NCI-H524 (cell line): ENCODE measurements at regions not wholly inside any gene's neighbourhood (a gene's known extent, or its start where the extent isn't known, plus 50 kb on each side); places are given as distances from the start of the nearest gene placed in this dataset.
"Not testable (repeated sequence)": the region's sequence is repeated elsewhere in the genome, so short reads cannot be mapped to it uniquely, and the experiment has no call there.

ENCODE experiments used
- DNase-seq, 2 experiments: peaks; one replicate each; lab custom pipeline; 2025; lab: John Stamatoyannopoulos, UW

DNA sequence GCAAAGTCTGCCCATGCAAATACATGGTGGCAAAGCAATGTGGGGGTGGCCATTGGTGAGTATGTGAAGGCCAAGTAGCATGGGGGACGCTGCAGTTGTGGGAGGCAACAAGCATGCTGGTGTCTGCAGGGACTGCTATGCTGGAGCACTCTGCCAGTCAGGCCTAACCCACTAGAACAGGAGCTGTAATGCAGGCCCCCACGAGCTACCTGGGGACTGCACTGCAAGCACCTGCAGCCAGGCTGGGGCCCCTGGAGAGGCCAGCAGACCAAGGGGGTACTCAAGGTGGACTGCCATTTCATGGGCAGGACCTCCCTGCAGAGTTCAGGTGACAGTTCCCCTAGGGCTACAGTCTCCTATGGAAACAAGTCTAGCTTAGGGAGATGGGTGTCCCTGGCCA lies 183.8 kb upstream of the PDE4D start:
- no peak for DNase-seq

DNA sequence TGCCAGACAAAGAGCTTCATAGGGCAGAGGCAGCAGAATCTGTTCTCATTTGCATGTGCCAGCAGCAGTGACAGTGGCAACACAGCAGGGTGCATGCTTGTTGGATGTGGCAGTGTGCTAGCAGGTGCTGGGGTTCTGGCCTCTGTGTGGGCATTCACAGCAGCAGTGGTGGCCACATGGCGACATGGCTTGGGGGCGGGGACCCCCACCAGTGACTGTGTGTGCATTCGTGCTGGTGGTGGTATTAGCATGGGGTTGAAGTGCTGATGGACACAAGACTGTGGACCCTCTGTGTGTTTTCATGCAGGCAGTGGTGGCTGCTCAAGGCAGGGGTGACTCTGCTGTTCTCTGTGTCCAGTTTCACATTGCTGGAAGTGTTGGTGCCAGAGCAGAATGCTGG lies 183.2 kb upstream of the PDE4D start:
- DNase-seq = no peak

DNA sequence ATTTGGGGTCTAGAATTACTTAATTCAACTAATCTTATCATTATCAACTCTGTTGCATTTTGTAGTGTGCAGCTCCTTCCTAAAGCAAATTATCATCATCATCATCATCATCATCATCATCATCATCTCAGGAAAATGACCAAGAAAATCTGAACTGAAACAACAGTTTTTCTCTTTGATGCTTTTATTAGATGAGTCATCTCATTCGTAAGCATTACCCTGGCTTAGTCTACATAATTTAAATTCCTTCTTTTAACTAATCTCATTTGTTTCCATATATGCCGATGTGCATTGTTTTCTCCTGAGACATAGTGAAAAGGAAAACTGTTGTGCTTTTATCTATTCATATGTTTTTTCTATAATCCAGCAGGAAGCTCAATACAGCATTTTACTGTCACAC lies 173.0 kb upstream of the PDE4D start:
- DNase-seq = no peak

DNA sequence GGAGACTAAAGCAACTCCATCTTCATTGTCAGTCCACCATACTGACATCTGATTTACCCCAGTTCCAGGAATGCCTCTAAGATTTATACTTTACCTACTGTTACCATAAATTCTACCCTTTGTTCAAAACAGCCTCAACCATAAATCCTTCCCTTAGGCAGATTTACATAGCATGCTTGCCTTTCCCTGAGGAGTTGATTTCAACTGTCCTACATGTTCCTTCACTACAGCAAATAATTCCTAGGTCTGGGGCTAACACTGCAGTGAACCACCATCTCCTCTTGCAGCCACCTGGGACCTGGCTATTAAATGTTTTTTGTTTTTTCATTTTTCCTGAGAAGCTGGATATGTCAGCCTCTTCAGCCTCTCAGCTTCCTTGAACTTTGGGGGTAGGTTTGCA lies 166.9 kb upstream of the PDE4D start:
- no peak for DNase-seq

DNA sequence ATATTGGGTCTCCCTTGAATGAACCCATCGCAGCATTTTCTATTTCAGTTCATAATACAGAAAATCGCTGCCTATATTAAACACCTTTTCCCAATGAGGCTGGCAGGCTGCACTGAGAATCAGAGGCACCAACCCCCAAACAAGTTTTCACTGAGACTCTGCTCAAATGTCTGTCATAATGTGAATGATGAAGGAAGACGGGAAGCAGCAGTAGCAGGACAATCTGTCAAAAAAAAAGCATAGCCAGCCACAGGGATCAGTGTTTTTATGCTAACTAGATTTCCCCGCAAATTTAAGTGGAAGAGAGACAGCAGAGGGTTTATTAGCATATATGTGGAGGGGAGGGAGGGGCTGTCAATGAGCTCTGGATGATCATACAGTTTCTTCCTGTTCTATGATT lies 162.7 kb upstream of the PDE4D start:
- no peak for DNase-seq

DNA sequence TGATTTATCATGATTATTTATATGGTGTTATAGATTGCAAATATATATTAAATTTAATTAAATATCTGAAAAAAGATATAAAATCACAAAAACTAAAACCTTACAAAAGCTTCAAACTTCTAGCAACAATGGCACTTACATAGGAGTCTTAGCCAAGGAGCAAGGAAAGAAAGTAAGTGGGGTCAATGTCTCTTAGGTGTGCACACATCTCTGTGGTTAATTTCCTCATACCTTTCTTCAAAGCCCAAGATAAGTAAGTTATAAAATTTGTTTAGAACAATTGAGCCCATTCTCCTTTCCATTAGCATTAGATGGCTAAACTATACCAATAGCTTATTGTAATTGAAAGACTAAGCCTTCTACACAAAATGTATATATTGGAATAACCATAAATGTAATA lies 161.6 kb upstream of the PDE4D start:
- no peak for DNase-seq

DNA sequence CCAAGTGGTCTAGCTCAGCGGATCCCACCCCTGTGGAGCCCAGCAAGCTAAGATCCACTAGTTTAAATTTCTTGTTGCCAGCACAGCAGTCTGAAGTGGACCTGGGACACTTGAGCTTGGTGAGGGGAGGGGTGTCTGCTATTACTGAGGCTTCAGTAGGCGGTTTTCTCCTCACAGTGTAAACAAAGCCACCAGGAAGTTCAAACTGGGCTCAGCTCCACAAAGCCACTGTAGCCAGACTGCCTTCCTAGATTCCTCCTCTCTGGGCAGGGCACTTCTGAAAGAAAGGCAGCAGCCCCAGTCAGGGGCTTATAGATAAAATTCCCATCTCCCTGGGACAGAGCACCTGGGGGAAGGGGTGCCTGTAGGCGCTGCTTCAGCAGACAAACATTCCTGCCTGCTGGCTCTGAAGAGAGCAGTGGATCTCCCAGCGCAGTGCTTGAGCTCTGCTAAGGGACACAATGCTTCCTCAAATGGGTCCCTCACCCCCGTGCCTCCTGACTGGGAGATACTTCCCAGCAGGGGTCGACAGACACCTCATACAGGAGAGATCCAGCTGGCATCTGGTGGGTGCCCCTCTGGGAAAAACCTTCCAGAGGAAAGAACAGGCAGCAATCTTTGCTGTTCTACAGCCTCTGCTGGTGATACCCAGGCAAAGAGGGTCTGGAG lies 148.6 kb upstream of the PDE4D start:
- not testable (repeated sequence) for DNase-seq

DNA sequence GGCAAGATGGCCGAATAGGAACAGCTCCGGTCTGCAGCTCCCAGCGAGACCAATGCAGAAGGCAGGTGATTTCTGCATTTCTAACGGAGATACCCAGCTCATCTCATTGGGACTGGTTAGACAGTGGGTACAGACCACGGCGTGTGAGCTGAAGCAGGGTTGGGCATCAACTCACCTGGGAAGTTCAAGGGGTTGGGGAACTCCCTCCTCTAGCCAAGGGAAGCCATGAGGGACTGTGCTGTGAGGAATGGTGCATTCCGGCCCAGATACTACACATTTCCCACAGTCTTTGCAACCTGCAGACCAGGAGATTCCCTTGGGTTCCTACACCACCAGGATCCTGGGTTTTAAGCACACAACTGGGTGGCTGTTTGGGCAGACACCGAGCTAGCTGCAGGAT lies 148.0 kb upstream of the PDE4D start:
- not testable (repeated sequence) for DNase-seq

DNA sequence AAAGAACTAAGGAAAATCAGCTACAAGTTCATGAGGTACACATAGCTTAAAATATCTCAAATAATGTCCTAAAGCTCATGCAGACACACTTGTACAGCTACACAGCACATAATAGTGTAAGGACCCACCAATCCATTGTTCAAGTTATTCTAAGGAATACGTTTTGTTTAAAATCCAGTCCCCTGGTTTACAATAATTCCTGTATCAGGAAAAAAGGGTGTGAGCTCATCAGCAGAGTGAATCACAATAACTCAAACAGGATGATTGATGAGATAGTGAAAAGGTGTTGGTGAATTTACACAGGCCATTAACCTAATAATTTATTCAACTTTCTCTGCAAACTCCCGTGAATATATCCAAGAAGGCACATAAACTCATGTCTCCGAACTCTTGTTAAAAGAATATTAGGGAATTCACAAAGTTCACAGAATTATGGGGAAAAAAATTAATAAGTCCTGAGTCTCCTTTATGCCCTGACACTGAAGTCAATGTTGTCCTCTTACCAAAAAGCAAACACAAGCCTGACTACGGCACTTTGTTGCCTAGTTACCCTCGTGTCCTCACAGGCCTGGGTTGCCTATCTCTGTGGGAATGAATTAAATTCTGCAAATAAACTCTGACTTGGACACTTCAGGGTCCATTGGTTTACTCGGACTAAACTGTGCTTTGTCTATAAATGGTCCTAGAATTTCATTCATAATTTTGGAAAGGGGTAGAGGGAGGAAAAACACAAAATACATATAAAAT lies 142.8 kb upstream of the PDE4D start:
- DNase-seq = no peak

DNA sequence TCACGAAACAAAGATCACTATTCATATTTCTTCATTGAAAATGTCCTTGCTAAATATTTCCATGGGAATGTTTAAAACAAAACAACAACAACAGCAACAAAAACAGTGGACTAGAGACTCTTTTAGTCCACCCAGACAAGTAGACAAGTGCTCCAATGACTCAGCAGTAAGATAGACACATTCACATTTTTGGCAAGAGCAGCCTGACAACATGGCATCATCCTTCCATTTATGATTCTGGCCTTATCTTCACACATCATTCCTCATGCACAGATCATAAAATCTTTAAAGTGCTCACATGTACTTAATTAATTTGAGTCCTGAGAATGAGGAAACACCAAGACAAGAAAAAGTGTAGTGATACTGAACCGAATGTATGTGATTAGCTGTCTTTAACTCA lies 132.6 kb upstream of the PDE4D start:
- DNase-seq = no peak

DNA sequence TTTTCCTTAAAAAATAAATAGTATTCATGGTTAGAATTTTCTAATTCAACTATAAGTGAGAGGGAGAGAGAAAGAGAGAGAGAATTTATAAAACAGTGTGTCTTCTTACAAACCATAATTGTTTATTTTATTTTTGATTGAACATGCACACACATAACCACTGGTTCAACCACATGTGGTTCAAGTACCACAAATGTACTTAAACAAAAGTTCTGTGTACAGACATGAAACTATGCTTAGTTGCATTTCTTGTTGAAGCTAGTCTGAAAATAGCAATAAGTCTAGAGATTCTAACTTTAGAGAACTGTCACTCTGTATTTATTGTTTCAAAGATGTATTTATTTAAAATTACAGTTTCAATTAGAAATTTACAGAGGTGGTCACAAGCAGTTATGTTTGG lies 130.6 kb upstream of the PDE4D start:
- no peak for DNase-seq

DNA sequence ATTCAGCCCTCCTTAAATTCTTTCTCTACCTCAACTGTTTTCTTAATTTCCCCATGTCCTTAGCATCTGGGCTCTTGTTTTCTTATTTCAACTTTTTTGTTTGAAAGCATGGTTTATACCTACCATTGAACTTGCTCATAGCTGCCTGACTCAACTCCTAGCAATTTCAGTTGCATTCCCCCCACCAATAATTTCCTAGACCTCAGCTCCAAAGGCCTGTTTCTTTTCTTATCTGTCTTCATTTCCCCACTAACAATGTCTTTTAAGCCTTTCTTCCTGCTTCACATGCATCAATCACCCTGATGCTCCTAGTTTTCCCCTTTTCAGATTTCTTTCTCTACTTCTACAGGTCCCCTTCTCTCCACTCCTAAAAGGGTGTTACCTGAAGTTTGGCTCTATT lies 129.7 kb upstream of the PDE4D start:
- no peak for DNase-seq

DNA sequence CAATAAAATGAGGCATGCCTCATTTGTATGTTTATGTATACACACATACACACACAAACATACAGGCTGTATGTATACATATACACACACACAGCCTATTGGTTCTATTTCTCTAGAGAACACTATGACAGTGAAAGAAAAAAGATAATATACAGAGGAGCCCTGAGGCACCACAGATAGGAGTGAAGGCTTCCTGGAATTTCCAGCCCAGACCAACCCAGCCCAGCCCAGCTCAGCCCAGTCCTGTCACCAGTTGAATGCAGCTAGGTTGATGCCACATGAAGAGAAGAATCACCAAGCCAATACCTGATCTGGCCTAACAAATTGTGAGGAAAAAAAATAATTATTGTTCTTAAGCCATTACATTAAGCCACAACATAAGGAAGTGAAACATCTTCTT lies 126.9 kb upstream of the PDE4D start:
- DNase-seq = no peak

DNA sequence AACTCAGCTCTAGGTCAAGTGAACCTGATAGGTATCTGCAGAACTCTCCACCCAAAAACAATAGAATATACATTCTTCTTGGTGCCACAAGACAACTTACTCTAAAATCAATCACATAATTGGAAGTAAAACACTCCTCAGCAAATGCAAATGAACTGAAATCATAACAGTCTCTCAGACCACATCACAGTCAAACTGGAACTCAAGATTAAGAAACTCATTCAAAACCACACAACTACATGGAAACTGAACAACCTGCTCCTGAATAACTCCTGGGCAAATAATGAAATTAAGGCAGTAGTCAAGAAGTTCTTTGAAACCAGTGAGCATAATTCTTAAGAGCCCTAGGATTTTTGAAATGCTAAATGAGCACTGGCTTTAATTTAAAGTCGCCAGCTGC lies 125.4 kb upstream of the PDE4D start:
- not testable (repeated sequence) for DNase-seq

DNA sequence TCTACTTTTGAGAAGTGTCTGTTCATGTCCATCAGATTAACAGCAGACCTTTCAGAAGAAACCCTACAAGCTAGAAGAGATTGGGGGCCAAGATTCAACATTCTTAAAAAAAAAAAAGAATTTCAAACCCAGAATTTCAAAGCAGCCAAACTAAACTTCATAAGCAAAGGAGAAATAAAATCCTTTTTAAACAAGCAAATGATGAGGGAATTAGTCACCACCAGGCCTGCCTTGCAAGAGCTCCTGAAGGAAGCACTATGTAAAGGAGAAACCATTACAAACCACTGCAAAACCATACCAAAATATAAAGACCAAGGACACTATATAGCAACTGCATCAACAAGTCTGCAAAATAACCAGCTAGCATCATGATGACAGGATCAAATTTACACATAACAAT lies 124.6 kb upstream of the PDE4D start:
- no peak for DNase-seq

DNA sequence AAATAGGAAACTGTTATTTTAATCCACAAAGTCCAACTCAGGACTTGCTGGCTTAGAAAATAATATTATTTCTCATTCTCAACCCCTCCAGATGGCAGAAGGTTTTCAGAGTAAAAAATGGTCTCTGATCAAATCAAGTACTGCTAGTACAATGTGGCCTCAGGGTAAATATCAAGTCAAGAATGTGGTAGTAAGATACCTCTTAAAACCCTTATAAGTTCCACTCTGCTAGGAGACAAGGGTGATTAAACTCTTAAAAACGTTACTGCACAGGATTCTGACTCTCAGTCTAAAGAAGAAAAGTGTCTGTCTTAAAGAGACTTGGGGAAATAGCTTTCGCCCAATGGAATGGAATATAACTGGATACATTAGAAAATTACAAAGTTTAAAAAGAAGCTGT lies 120.8 kb upstream of the PDE4D start:
- no peak for DNase-seq

DNA sequence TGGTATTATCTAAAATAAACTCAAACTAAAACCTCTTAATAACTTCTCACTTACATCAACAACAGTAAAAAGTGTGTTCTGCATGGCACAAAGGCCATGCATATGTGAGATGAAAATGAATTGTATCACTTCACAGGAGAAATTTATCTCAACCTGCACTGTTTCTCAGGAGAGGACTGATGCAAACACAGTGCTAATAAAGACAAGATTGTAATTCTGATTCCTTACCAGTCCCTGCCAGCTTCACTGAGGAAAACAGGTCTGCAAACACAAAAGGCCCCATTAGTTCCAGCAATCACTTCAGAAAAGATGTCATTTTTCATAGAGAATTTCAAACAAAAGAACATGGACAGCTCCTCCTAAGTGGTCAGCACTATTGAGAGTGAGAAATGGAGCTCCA lies 117.3 kb upstream of the PDE4D start:
- DNase-seq = no peak

DNA sequence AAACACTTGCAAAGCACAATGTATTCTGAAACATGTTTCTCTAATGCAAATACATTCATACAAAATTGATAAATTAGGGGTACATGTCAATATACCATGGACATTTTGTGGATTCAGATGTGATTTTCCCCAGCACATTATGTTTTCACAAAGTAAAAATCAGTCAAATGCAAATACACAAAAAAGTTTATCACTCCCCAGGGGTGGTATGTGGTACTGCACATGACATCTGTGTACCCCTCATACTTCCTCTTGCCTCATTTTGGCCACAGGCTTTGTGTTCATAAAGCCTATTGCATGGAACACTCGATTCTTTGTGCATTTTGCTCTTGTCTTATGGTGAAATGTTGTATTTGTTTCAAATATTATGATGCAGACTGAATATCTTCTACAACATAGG lies 116.8 kb upstream of the PDE4D start:
- DNase-seq = peak in 1 of 2 experiments; percentile 3

DNA sequence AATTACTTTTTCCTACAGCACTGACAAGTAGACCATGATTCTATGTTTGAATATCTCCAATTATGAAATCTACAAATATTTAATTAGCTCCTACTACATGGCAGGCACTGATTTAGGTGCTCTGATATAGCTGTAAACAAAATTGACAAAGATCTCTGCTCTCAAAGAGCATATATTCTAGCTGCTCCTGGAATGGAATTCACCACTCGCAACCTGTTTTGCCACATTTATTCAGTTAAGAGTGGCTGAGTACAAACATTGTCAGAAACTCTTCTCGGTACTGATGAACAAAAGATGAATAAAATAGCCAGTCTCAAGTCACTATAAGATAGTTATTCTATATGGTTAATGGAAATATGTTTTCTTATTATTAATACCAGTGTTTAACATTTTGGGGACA lies 114.2 kb upstream of the PDE4D start:
- DNase-seq = no peak

DNA sequence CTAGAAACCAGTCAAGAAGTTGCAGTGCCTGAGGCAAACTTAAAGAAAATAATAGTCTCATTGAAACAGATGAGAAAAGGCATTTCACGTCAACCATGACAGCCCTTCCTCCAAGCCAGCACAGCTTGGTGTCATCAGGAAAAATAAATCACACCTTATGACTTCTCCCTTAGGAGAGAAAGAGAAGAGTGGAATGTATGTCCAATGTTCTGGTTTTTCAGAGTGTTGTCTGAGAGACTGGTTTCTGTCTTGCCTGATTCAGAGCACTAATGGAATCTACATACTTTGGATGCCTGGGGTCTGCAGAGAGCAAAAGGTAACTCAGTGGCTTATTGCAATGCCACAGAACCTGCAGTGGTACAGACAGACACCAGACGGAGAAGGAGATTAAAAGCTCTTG lies 105.5 kb upstream of the PDE4D start:
- DNase-seq = no peak

DNA sequence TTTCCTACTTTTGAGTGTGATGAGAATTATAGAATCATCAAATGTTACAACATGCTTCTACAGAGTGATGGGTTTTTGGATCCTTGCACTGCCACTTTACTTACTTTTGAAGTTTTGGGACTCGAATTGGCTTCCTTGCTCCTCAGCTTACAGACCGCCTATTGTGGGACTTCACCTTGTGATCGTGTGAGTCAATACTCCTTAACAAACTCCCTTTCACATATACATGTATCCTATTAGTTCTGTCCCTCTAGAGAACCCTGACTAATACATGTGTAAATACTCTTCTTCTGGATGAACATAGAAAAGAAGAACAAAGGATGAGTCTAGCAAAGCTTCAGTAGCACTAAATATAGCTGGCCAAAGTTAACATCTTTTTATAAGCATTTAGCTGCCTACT lies 98.7 kb upstream of the PDE4D start:
- no peak for DNase-seq

DNA sequence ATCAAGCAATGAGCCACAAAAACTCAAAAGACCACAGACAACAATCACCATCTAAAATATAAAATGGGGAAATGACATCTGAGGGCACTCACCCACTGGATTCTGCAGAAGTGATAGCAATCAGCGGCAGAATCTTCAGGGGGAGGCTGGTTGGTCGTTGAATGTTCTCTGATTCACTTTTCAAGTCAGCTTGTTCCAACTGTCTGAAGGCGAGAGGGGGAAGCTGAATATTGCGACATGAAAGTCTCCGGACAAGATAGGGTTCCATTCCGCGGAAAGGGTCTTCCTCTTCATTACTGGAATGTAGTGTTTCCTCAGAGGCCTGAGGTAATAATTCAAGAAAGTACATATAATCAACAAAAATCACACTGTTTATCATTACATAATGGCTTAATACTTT lies 94.9 kb upstream of the PDE4D start:
- no peak for DNase-seq

DNA sequence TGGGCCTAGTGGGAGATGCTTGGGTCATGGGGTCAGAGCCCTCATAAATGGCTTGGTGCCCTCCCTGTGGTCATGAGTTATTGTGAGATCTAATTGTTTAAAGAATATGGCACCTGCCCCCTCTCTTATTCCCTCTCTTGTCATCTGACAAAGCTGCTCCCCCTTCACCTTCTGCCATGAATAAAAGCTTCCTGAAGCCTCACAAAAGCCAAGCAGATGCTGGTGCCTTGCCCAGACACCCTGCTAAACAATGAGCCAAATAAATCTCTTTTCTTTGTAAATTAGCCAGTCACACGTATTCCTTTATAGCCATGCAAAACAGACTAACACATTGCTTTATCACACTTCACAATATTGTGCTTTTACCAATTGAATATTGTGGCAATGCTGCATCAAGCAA lies 82.8 kb upstream of the PDE4D start:
- no peak for DNase-seq

DNA sequence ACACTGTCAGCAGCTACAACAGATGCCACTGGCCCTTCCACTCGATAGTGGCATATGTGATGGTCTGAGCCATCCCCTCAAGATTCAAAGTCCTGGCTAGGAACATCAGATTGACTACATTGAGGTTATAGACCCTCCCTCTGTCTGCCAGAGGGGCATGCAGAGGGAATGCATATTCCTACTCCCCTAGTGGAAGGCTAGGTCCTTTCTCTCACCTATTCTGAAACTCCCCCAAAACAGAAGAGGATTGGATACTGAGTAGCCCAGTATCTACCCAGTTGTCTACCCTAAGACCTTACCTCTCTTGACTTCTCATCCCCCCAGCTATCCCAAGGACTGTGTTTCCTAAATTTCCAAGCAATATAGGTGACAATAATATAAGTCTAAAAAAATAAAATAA lies 78.5 kb upstream of the PDE4D start:
- DNase-seq = peak in 1 of 2 experiments; percentile 59
